GM13976 (cell line): ENCODE measurements at regions not wholly inside any gene's neighbourhood (a gene's known extent, or its start where the extent isn't known, plus 50 kb on each side); places are given as distances from the start of the nearest gene placed in this dataset.

Source experiments
- DNase-seq: peaks from one replicate; pipeline ENCODE4 v3.0.0; 2012; ENCODE audit warnings: low spot score
- in situ Hi-C: fragments of 300-500 bp; cut with MboI; formaldehyde crosslinking; loops from one replicate; pipeline ENCODE4 v1.12.0; 2022; ENCODE audit warnings: low sequenced_read_pairs, mixed read lengths, inconsistent platforms; ENCODE audit not compliant: unreplicated experiment
- TF ChIP-seq, protein P1 (sequence below): IDR thresholded peaks from 2 replicates; pipeline ENCODE4 v1.5.1; 2012; ENCODE audit warnings: borderline replicate concordance, mild to moderate bottlenecking; ENCODE audit not compliant: insufficient read depth; ENCODE audit errors: extremely low read depth, missing control alignments, control extremely low read depth

- in situ Hi-C loops, result no loop called here
- no peak for DNase-seq
- TF ChIP-seq, protein P1, sequence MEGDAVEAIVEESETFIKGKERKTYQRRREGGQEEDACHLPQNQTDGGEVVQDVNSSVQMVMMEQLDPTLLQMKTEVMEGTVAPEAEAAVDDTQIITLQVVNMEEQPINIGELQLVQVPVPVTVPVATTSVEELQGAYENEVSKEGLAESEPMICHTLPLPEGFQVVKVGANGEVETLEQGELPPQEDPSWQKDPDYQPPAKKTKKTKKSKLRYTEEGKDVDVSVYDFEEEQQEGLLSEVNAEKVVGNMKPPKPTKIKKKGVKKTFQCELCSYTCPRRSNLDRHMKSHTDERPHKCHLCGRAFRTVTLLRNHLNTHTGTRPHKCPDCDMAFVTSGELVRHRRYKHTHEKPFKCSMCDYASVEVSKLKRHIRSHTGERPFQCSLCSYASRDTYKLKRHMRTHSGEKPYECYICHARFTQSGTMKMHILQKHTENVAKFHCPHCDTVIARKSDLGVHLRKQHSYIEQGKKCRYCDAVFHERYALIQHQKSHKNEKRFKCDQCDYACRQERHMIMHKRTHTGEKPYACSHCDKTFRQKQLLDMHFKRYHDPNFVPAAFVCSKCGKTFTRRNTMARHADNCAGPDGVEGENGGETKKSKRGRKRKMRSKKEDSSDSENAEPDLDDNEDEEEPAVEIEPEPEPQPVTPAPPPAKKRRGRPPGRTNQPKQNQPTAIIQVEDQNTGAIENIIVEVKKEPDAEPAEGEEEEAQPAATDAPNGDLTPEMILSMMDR, result no peak
Measured at GRCh38 chr14:106209755-106210154, 683.4 kb downstream of the TMEM121 start.

DNA sequence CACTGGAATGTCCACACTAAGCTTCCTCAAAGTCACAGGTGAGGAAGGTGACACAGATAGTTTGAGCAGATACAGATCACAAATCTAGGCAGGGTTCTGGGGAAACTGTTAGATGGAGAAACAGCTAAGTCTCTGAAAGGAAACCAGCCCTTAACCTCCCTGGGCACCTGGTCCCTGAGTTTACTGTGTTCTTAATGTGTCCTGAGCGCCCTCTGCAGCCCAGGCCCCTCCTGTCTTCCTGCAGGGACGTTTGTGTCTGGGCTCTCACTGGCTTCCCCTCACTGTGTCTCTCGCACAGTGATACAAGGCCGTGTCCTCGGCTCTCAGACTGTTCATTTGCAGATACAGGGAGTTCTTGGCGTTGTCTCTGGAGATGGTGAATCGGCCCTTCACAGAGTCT, 684.3 kb downstream of the TMEM121 start:
- DNase-seq, result peak; percentile 21
- TF ChIP-seq, protein P1, result no peak
- in situ Hi-C loops, result no loop called here

GRCh38 chr14:106211334-106211900, 685.0 kb downstream of the TMEM121 start:
- TF ChIP-seq, protein P1, result no peak
- DNase-seq, result no peak
- in situ Hi-C loops, result no loop called here

DNA sequence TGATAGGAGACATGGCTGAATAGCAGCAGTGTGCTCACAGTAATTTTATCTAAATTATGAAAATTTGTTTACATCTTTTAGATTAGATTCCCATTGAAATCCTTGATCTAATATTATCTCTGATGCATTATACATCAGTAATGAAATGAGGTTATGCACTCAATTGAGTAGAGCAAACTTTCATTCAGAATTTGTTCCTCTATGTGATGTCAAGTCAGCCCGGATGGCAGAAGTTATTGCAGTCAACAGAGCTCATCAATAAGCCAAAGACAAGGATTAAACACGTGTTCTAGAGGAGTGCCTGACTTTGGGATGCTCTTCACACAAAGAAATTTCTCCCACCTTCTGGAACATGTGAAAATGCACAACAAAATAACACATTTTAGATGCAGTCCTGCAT, 688.8 kb downstream of the TMEM121 start:
- TF ChIP-seq, protein P1, result no peak
- DNase-seq, result no peak
- in situ Hi-C loops, result no loop called here

GRCh38 chr14:106216679-106217078, 690.3 kb downstream of the TMEM121 start:
- TF ChIP-seq, protein P1, result no peak
- in situ Hi-C loops, result no loop called here
- no peak for DNase-seq

DNA sequence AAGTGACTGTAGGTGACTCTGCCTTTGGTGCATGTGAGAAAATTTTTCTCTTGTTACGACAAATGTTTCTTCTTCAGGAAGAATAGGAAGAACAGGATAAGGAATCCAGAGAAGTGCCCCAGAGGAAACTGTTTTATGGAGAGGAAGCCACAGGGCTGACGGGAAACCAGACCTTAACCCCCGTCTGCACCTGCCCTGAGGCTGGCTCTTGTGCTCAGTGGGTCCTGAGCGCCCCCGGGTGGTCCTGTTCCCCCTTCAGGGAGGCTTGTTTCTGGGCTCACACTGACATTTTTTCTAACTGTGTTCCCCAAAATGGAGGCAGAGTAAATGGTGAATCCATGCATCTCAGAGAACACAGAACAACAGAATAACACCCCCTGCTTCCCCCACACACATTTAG, 691.8 kb downstream of the TMEM121 start:
- TF ChIP-seq, protein P1, result no peak
- in situ Hi-C loops, result no loop called here
- DNase-seq, result no peak
